ENCODE measurements at regions not wholly inside any gene's neighbourhood (a gene's known extent, or its start where the extent isn't known, plus 50 kb on each side); places are given as distances from the start of the nearest gene placed in this dataset.

GRCh38 chr7:137167609-137168008 is 175.9 kb downstream of the PTN start:
- Histone ChIP-seq H3K4me1 (ENCODE audit: control insufficient read depth in 1 of 2, insufficient read depth in 2 of 2, low read length in 2 of 2) (no peaks in the 10 kb centered on the region), H3K27ac (ENCODE audit: low read depth, low read length) (no peak overlapping the region), H4K20me1 (ENCODE audit: insufficient read depth) (no peaks in the 10 kb centered on the region), H3K9me2 (ENCODE audit: insufficient read depth) (no peaks in the 10 kb centered on the region), H3K9me3 (ENCODE audit: control insufficient read depth in 1 of 2, insufficient read depth in 1 of 2, low read depth in 1 of 2, low read length in 2 of 2) (peaks cover 0 to 25% of the 10 kb centered on the region in 2 experiments; a peak in 2 of 4 replicates), H3K9ac (ENCODE audit: low read length) (no peak overlapping the region), H3K36me3 (ENCODE audit: control insufficient read depth in 1 of 2, insufficient read depth in 2 of 2, low read length in 2 of 2) (no peaks in the 10 kb centered on the region), H3K79me2 (ENCODE audit: insufficient read depth, low read length) (no peaks in the 10 kb centered on the region), H3K4me2 (ENCODE audit: low read length) (no peak overlapping the region), H2AFZ (ENCODE audit: low read depth, low read length, poor library complexity, severe bottlenecking) (no peak overlapping the region), H3K27me3 (ENCODE audit: insufficient read depth, low read length) (no peaks in the 10 kb centered on the region), H3K4me3 (replicated peaks in 1 of 2; ENCODE audit: low read depth in 1 of 2, low read length in 2 of 2) (no peak overlapping the region)
- BruUV-seq (replicated peaks) = no TSS peak
- no peak for TF ChIP-seq FOSL1 (IDR thresholded peaks at IDR 0.05; ENCODE audit: low read depth)
- TF ChIP-seq POLR2AphosphoS5 (IDR thresholded peaks at IDR 0.05; ENCODE audit: low read depth, low read length) = no peak
- TF ChIP-seq EZH2 (IDR thresholded peaks at IDR 0.05) = no peak
- no peak for TF ChIP-seq YY1 (IDR thresholded peaks at IDR 0.05; ENCODE audit: extremely low read depth, insufficient replicate concordance, low read depth, low read length)
- TF ChIP-seq JUND (IDR thresholded peaks at IDR 0.05) = no peak
- no peak for TF ChIP-seq MAX (IDR thresholded peaks at IDR 0.05)
- no peak for TF ChIP-seq CBX3 (IDR thresholded peaks at IDR 0.05; ENCODE audit: low read depth)
- no peak for TF ChIP-seq SIN3A (IDR thresholded peaks at IDR 0.05; ENCODE audit: low read depth)
- TF ChIP-seq, protein P1, sequence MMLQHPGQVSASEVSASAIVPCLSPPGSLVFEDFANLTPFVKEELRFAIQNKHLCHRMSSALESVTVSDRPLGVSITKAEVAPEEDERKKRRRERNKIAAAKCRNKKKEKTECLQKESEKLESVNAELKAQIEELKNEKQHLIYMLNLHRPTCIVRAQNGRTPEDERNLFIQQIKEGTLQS (IDR thresholded peaks at IDR 0.05) = no peak
- no peak for TF ChIP-seq RAD21 (IDR thresholded peaks at IDR 0.05; ENCODE audit: low read depth)
- no peak for TF ChIP-seq ELF1 (IDR thresholded peaks at IDR 0.05; ENCODE audit: borderline replicate concordance, low read depth)
- TF ChIP-seq EZH2phosphoT487 (IDR thresholded peaks at IDR 0.05; ENCODE audit: borderline replicate concordance) = no peak
- TF ChIP-seq SRF (IDR thresholded peaks at IDR 0.05; ENCODE audit: low read depth) = no peak
- no peak for TF ChIP-seq POLR2A (IDR thresholded peaks at IDR 0.05; ENCODE audit: borderline replicate concordance, extremely low read depth, insufficient read depth, insufficient read length)
- TF ChIP-seq EGR1 (IDR thresholded peaks at IDR 0.05; ENCODE audit: low read depth) = no peak
- no peak for TF ChIP-seq ZBTB33 (IDR thresholded peaks at IDR 0.05; ENCODE audit: extremely low read depth, insufficient replicate concordance, low read length)
- intact Hi-C loops (cut with micrococcal nuclease) = no loop called here
- ChIA-PET CTCF (no interaction called here), POLR2A (no interaction called here), RAD21 (ENCODE audit: low non-redundant PET in 1 of 2, low total read pairs in 2 of 2, uncharacterized antibody in 2 of 2, unreplicated experiment in 2 of 2) (no interaction called here)
- ATAC-seq = no peak
- no peak for DNase-seq (ENCODE audit: low read depth, low spot score)
